PFSK-1 (cell line): ENCODE measurements at regions not wholly inside any gene's neighbourhood (a gene's known extent, or its start where the extent isn't known, plus 50 kb on each side); places are given as distances from the start of the nearest gene placed in this dataset.

Source experiments
- FOXP2 ChIP-seq: optimal IDR thresholded peaks from 2 replicates; pipeline ENCODE3; 2011; ENCODE audit warnings: borderline replicate concordance, control low read depth, inconsistent platforms; ENCODE audit not compliant: insufficient read depth; ENCODE audit errors: extremely low read length, extremely low read depth
- TAF1 ChIP-seq: IDR thresholded peaks from 2 replicates; pipeline ENCODE4 v1.6.1; 2012; ENCODE audit warnings: low read length, control low read depth, borderline replicate concordance; ENCODE audit not compliant: insufficient read depth

DNA sequence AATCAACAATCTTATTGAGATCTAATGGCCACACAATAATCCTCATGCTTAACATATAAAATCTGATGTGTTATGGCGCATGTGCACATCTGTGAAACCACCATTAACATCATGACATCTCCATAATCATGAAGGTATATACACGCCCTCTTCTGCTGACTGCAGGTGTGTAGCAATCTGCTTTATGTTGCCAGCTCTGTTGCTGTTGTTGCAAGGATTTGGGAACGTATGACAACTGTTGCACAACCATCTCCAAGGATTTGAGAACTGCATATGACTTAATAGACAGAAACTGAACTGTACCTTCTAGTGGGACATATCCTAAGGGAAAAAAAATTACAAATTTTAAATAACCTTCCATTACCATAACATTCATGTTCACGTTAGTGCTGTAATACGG lies 243.5 kb upstream of the HSFY2 start:
- TF ChIP-seq TAF1 (no peak), FOXP2 (no peak)
